ENCODE measurements at regions not wholly inside any gene's neighbourhood (a gene's known extent, or its start where the extent isn't known, plus 50 kb on each side); places are given as distances from the start of the nearest gene placed in this dataset.

DNA sequence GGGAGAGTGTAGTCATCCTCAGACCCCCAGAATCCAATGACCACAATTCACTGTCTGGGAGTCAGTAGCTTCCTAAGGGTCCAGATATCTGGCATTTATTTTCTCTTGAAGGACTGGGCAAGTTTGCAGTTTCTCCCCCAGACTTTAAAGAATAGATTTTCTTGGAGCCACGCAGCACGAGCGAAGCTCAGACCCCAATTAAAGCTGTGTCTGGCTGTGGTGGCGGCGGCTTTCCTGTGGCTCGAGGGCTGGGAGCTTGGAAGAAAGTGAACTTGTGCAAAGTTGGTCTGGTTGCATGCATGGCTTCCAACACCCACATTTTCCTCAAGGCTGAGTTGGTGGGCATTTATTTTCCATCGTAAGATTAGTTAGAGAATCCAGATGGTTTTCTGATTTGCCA lies 105.0 kb downstream of the ACKR3 start:
- DNase-seq, result no peak

DNA sequence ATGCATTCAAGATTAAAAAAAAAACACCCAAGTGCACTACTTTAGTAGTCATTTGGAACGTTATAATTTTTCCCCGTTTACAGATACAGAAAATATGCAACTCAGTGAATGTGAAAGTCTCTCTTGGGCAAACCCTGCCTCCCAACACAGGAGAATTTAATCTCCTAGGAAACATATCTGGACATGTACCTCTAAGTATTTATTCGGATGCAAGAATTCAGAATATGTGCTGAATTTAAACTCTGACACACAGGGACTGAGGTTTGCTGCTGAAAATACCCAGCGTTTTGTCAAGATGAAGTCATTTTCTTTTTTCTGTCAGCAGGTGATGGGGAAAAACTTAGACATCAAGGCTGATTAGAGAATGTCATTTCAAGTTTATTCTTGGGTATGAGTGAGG lies 105.4 kb downstream of the ACKR3 start:
- no peak for DNase-seq

DNA sequence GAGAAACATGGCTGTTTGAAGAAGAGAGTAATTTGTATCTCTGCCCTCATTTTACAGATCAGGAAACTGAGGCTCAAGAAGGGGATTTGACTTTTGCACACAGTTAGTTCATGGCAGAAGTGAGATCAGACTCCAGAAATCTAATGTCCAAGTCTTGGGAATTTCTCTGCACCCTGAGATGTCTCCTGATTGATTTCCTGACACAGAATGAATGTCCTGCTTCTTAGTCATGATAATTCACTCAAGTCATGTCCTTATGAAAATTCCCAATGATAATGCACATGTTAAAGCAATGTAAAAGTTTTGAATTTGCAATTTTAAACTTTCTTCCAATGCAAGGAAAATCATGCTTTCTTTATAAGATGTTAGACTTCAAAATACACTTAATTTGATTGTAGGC lies 105.9 kb downstream of the ACKR3 start:
- no peak for DNase-seq

DNA sequence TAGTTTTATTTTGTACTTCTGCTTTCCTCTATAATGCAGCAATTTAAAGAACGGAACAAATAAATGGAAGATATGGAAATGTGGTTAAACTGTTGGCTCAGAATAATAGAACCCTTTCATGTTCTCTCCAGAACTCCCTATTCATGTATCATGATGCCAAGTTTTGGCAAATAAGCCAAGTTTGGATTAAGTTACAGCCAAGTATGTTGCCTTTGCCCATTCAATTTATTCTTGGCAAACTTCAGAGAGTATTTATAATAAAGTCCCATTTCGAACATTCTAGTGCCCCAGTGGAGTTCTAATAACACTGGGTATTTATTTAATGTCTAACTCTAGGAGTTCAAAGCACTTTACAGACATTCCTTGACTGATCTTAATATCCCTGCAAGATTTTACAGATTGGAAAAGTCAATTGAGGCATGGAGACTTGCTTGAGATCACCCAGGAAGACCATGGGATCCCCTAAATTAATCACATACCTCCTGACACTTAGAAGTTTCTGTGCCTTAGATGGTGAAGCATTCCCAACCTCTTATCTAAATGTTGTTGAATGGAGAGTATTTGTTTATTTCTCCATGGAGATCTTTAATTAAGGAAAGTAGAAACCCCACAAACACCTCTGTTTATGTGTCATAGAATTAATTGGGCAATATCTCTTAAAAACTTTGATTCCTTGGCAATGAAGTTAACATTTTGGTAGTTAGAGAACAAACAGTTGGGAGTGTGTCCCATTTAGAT lies 106.7 kb downstream of the ACKR3 start:
- DNase-seq, result no peak

DNA sequence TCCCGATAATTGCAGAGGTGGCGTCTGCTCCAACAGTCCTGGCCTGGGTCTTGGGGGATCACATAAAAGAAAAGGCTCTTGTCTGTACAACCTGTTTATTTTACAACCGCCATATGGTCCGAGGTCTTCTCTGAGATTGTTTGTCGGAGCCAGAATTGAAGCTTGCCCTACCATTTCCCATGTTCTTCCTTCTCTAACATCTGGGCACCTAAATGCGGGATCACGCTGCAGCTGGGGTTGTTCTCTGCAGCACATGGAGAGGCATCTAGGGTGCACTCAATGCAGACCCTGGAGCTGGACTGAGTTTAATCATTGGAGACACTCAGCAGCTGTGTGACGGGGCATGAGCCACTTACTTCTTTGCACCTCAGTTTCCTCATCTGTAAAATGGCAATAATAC lies 107.7 kb downstream of the ACKR3 start:
- DNase-seq, result no peak

DNA sequence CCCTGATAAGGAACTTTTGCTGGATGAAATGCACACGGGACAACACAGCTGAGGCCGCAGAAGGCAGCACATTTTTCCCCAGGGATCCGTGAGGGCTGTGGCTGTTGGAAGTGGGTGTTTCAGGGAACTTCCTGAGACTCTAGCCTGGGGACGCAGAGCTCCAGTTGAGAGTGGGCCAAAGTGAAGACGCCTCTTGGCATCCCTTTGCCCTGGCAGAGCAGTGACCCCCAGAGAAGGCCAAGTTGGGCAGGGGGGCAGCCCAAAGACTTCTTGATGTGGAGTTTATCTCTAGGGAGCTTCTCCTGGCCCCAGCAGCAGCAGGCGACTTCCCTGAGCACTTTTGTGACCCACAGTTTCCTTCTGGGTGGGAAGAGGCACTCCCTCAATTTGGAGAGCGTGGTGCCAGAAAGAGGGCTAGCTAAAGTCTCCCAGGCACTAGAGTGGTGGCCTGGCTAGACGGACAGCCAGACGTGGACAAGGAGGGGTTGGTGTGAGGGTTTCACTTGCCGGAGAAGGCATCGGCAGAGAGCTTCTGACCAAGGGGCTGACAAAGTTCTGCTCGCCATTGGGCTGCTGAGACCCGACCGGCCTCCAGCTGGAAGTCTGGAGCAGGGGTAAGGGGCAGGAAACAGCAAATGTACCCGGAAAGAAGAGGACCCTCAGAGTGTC lies 108.8 kb downstream of the ACKR3 start:
- DNase-seq, result no peak

DNA sequence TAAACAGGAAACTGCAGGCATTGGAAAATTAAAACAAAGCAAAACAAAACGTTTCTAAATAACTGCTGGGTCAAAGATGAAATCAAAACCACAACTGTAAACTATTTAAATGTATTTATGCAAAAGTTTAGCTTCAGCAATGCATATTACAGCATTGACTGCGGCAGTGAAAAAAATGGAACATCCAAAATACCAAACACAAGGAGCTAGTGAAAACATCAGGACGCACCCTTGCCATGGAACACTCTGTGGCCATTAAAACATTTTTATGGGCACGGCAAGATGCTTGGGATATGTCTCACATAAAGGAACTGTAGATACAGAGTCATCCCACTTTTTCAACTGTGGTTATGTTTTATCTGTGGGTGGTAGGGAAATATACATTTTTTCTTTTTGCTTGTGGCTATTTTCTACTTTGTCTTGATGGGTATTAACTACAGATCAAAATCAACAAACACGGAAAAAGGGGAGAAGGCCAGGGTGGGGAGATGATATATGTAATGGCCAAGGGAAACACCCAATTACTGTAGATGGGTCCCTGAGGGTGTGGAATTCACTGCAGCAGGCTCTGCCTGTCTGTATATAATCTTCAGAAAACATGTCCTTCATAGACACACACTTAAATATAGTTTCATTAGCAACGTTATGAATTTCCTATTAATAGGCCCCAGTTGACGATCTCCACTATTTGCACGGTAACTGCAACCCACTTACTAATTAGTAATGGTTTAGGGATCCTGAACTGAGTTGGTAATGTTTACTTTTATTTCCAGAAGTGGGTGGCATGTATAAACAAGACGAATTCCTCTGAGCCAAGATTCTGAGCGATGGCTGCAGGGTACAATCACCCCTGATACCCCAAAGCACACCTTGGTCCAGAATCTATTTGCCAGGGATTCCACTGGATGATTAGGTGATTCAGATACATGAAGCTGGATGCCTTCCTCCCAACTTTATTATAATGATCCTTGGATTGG lies 110.5 kb downstream of the ACKR3 start:
- no peak for DNase-seq

DNA sequence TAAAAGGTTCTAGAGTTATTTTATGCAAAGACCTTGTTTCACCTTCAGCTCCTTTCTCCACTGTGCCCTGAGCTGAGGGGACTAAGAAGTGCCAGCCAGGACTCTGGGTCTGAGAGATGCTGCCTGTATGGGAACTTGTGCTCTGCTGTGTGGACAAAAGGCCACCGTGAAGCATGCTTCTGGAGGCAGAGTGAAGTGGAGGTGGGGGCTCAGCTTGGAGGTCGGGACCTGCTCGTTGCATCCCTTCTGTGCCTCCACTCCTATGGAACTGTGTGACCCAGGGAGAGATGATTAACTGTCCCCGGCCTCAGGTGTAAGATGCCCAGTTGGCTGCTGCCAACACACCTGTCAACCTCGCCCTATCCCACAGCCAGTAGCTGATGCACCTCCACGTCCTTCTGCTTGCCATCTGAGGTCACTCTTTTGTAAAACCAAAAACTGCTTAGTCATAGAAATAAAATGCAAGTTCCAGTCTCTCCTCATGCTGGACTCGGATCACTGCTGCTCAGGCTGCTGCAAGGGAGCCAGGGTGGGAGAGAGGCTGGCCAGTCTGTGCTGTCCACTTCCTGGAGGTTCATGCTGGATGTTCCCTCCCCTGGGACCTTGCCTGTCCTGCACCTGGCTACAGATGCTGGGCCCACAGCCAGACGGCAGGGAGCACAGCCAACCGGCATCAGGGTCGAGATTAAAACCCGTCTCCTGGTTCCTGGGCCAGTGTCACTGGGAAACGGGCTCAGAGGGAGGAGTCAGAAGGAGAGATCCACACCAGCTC lies 113.2 kb downstream of the ACKR3 start:
- DNase-seq, result no peak

DNA sequence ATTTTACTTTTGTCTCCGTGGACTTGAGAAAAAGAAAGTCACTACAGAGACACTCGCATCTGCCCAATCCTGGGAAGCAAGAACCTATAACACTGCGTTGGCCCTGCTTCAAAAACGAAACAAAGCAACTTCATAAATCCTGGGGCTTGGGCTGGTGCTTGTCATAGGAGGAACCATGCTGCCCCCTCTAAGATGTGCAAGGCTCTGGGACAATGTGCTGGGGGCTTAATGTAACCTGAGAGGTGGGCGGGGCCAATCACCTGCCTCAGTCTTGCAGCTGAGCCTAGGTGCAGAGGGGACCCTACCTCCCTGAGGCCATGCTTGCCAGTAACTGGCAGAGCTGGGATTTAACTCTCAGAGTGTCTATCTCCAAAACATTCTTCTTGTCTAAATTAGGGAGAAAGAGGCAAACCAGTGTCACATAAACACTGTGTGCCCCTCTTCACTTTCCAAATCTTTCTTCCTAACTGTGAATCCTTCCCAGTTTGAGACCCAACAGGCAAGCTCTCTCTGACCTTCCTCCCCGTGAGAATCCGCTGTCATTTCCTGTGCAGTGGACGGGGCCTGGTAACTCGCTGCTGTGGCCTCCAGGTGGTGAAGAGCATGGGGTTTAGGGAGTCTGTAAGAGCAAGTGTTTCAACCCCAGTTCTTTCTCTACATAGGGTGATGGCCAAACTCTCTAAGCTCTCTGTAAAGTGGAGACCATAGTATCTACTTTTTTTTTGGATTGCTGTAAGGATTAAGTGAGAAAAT lies 115.1 kb downstream of the ACKR3 start:
- no peak for DNase-seq

DNA sequence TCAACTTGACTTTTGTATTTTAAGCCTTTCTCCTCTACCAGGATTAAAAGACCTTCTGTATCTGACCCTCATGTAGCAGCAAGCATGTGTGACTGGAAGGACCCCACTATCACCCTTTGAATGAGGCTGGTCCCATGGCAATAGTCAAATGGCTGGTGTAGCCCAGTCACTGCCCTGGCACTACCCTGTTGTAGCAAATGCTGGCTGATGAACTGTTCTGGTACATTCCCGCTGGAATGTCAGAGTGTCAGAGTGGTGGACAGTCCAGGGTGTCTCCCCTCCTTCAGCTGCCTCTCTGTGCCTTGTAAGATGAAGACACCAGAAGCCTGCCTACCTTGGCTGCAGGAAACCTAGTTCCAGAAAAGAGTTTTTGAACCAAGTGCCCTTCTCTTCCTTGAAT lies 115.7 kb downstream of the ACKR3 start:
- DNase-seq, result no peak

DNA sequence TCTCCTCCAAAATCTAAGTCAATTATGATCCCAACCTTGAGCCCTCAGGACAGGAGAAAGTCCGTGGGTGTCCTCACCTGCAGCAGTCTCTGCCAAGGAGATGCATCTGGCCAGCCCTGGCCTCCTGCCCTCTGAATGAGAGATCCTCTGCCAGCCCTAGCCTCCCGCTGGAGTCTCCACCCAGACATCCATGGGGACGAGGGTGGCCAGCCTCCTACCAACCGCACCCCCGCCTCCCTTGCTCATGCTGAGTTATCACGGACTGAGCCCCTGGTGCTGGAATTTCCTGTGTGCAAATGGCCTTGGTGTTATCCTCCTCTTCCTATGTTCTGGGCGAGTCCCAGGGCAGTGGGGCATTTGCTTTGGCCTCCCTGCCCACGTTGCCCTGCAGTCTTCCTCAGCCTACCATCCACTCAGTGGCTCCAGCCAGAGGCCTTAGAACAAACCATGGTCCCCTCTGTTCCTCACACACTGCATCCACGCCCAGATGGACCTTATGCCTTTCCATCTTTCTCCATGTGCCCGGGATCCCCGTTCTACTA lies 116.4 kb downstream of the ACKR3 start:
- DNase-seq, result no peak

DNA sequence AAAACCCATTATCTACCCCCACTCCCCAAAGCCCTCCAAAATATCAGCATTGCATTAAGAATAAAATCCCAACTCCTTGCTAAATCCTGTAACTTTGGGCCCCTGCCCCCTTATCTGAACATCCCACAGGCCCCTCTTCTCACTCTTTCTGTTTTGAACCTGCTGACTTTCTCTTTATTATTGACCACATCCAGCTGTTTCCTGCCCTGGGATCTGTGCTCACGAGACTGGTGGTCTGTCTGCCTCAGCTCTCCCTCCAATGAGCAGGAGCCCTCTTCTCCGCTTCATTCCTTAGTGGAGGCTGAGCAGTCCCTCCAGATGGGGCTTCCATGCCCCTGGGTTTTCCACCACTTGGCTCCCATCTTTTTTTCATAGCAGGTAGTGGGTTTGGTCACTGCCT lies 116.9 kb downstream of the ACKR3 start:
- no peak for DNase-seq

DNA sequence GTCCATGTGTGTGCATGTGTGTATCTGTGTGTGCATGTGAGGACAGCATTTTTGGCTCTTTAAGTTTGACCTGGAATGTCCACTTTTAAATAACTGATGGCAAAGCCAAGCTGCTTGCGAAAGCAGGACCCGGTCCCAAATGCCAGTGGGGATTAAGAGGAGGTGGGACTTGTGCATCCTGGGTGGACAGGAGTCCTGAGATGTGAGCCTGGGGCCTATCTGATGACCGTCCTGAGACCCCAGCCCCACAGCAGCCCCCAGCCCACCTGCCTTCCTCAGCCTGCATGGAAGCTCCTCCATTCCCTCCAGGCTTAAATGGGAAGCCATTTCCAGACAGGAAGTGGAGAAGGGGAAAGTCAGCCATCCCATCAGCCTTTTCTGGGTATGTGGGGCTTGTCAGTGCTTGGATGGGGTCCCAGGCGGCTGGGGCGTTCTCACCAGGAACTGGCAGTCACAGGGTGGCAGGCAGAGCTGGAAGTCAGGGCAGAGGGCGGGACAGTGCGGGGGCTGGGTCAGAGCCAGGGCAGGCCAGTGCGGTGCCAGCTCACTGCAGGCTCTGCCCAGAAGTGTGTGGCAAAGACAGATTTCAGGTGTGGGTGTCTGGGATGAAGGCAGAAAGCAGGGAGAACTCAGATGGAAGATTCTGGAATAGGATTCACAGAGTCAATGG lies 117.8 kb downstream of the ACKR3 start:
- no peak for DNase-seq

DNA sequence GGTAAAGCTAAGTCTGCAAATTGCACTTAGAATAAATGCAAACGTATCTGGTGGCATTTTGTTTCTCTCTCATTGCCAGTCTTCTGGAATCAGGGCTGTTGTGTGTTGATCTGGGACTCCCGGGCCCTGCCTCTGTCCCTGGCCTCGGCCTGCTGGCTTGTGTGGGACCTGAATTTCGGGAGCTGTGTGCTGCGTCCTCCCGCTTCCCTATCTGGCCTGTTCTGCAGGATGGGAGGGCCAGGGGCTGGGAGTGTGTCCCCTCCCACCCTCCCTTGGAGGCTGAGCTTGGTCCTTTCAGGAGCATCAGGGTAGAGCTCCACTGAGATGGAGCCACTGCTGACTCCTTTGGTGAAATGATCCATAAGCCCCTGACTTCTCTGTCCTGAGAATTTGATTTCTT lies 118.5 kb downstream of the ACKR3 start:
- DNase-seq, result no peak

DNA sequence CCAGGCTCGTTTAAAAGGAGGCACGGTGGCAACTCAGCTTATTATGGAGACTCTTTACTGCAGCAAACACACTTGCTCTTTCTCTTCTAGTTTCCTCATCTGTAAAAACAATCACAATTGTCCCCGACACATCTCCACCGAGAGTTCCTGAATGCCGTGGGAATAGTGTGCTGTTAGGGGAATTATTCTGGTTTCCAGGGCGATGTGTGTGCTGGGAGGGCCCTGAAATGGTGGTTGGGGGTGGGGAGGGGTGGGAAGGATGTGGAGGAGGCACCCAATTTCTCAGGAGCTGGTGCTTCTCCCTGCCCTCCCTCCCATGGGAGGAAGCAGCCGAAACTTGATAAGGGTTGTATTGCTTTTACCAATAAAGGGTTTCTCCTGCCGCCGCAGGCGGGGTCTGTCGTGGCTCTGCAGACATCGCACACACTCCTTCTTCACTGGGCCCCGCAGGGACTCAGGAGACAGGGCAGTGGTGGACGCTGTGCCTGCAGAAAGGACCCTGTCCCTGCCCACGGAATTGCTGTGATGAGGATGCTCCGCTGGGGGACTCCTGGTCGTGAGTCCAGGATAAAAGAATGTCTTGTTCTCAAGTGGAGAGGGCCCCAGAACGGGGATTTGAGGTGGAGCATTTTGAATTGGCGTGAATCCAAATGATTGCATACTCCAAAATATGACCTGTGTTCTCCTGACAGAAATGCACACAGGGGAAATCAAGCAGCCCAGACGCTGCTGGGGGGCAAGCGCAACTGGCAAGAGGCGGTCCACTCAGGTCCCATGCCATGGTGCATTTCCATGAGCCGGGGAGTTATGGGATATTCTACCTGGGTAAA lies 119.2 kb downstream of the ACKR3 start:
- DNase-seq, result no peak

DNA sequence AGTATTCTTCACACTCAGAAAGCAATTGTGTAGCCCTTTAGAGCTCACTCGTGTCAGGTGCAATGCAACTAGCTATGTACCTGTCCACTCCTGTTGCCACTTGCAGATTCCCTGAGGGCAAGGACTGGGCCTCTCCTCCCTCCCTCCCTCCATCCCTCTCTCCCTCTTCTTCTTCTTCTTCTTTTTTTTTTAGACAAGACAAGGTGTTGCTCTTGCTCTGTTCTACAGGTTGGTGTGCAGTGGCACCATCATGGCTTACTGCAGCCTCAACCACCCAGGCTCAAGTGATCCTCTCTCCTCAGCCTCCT lies 119.7 kb downstream of the ACKR3 start:
- DNase-seq, result no peak

DNA sequence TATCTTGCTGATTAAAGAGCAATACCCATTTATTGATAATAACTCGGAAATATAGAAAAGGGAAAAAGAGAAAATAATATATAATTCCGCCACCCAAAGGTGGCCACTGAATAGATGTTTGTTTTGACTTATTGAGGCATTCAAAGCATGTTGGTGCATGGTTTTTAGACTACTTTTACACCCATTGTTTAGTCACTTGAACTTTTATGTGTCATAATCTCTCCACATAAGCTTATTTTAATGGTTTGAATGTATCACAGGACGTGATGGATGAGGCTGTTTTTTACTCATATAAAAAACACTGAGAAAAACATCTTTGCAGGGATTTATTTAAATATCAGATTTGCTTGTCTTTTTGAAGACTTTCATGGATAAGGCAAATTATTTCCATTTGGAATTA lies 120.4 kb downstream of the ACKR3 start:
- DNase-seq, result no peak

DNA sequence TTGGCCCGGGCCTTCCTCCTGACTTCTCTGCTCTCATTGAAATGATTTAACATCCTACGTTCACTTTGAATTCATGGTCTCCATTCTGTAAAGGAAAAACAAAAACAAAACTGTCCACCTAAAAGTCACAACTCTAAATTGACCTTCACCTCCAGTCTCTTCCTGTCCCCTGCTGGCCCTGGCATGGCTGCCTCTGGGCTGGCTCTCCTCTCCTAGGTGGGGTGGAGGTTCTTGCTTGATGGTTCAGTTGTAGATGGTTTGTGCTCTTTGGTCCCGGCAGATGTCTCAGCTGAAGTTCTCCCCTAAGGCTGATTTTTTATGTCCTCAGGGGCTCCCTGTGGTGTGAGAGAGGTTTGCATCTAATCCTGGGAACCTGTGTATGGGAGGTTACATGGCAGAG lies 121.1 kb downstream of the ACKR3 start:
- no peak for DNase-seq

DNA sequence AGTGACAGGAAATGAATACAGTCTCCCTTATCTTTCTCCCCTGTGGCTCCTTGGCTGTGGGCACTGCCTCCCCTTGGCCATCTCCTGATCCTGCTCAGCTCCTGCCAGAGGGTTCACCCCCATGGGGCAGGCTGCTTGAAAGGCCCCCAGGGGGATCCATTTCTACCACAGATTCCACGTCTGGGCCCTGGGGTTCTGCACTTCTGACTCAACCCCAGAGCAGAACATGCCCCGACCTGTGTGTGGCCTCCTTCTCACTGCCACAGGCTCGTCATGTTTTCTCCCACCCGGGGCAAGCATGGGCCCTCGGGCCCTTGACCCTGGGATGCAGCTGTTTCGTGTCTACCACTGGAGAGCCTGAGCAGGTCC lies 122.2 kb downstream of the ACKR3 start:
- DNase-seq, result no peak

DNA sequence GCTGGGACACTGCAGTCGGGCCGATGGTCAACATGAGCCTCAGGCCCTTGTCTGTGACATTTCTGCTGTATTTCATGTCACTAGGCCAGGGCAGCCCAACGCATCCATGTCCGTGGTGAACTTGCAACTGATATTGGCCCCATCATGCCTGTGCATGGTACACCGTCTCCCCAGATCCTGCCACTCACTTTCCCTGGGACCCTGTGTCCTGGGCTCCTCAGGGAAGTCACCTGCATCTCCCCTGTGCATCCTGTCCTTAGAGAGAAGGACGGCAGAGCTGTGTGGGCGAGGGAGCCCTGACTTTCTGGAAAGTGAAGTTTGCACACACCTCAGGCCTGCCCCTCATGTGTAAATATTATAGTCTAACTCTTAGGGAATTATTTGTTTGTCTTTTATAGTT lies 123.3 kb downstream of the ACKR3 start:
- DNase-seq, result no peak

DNA sequence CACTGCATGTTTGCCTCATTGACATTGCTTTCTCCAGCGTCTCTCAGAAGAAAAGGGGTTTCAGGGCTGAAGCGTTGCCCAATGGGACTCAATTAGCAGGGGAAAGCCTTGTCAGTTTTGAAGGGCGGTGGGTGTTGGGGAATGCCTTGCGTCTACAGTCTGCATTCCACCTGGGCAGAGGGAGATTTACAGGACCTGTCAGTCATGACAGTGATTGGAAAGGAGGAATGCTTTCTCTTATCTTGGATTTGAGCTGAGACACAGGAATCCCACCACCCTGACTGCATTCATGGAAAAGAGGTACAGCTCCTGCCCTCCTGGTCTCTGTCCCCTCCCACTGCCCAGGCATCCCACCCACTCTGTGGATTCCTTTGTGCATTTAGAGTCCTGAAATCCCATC lies 123.9 kb downstream of the ACKR3 start:
- DNase-seq, result no peak

All from activated naive CD4-positive, alpha-beta T cell treated with anti-CD3 and anti-CD28 coated beads, Interleukin-2, amount 50 U/mL, for 16 hours (primary cell).